ENCODE measurements at regions not wholly inside any gene's neighbourhood (a gene's known extent, or its start where the extent isn't known, plus 50 kb on each side); places are given as distances from the start of the nearest gene placed in this dataset.

GRCh38 chr3:30256474-30256873 is 349.9 kb upstream of the TGFBR2 start:
- H3K79me1 ChIP-seq (ENCODE audit: low read depth, low read length), result no peaks in the 10 kb centered on the region
- H3K27ac ChIP-seq (ENCODE audit: low read depth, low read length), result no peak overlapping the region
- ChIA-PET POLR2A (ENCODE audit: partially characterized antibody) (no interaction called here), CTCF (ENCODE audit: partially characterized antibody) (interaction anchor here (1.2 kb wide), 1 partner anchor 8 kb away, joined by 3 read pairs; no protein-coding TSS in a partner anchor)
- H4K91ac ChIP-seq (replicated peaks; ENCODE audit: insufficient read length, low read length), result no peak overlapping the region
- H2BK12ac ChIP-seq (ENCODE audit: low read depth, low read length), result no peak overlapping the region
- no peak overlapping the region for H3K9ac ChIP-seq (replicated peaks in 1 of 4; ENCODE audit: extremely low read depth in 1 of 4, low read depth in 3 of 4, low read length in 3 of 4)
- H2BK15ac ChIP-seq (ENCODE audit: low read length), result no peak overlapping the region
- WGBS, 2 experiments (ENCODE audit: extremely low coverage in 1 of 2, insufficient coverage in 1 of 2, insufficient read length in 1 of 2, insufficient replicate concordance in 2 of 2, low coverage in 1 of 2, low lambda C conversion rate in 2 of 2, missing lambda C conversion rate in 1 of 2), result 84% methylated on average over 1 of the region's 1 CpG; no CpG with 5 or more reads in 1 of the 2 experiments
- no peak overlapping the region for H3K56ac ChIP-seq (replicated peaks; ENCODE audit: insufficient read length, low read depth, low read length)
- peaks cover 0 to 11% (median 8%) of the 10 kb centered on the region in 4 experiments; a peak in 4 of 7 replicates for H3K4me1 ChIP-seq (replicated peaks in 1 of 4; ENCODE audit: control insufficient read depth in 3 of 4, insufficient read depth in 4 of 4, low read length in 3 of 4)
- no peaks in the 10 kb centered on the region for H3K27me3 ChIP-seq (replicated peaks in 1 of 4; ENCODE audit: control insufficient read depth in 3 of 4, extremely low read depth in 1 of 4, insufficient read depth in 3 of 4, low read length in 3 of 4)
- no peaks in the 10 kb centered on the region for H4K20me1 ChIP-seq (replicated peaks in 1 of 2; ENCODE audit: control insufficient read depth in 1 of 2, insufficient read depth in 2 of 2, low read length in 2 of 2)
- no peak overlapping the region for H3K4me3 ChIP-seq (ENCODE audit: extremely low read depth in 1 of 4, insufficient read depth in 2 of 4, low read depth in 3 of 4, low read length in 4 of 4)
- no peak overlapping the region for H2BK120ac ChIP-seq (replicated peaks; ENCODE audit: low read depth, low read length)
- no peak overlapping the region for H2AK5ac ChIP-seq (ENCODE audit: low read depth, low read length)
- FAIRE-seq (no peak), DNase-seq (ENCODE audit: low read depth in 1 of 2, low spot score in 2 of 2) (no peak)
- H3K18ac ChIP-seq (ENCODE audit: extremely low read depth, low read length), result no peak overlapping the region
- H4K8ac ChIP-seq (ENCODE audit: extremely low read depth, insufficient read depth, low read length), result no peak overlapping the region
- H3K4me2 ChIP-seq (ENCODE audit: insufficient read depth in 1 of 2, low read depth in 2 of 2, low read length in 2 of 2), result no peak overlapping the region
- no peak overlapping the region for H2BK5ac ChIP-seq (ENCODE audit: low read depth, low read length)
- H3K79me2 ChIP-seq (ENCODE audit: control insufficient read depth in 1 of 2, insufficient read depth in 2 of 2, low read length in 2 of 2), result no peaks in the 10 kb centered on the region
- no peaks in the 10 kb centered on the region for H3K23me2 ChIP-seq (ENCODE audit: low read depth, low read length)
- no peak overlapping the region for H3K23ac ChIP-seq (ENCODE audit: insufficient read length)
- H2BK20ac ChIP-seq (ENCODE audit: low read length), result no peak overlapping the region
- no peak overlapping the region for H4K5ac ChIP-seq (ENCODE audit: insufficient read length, low read depth, low read length)
- no peak overlapping the region for H3K14ac ChIP-seq (ENCODE audit: insufficient read length)
- TF ChIP-seq TAF1 (IDR thresholded peaks at IDR 0.05; ENCODE audit: low read depth, low read length) (no peak), TEAD4 (IDR thresholded peaks at IDR 0.05; ENCODE audit: low read depth, low read length) (peak; percentile 48; the same call in 1 of the 2 replicates)
- no peaks in the 10 kb centered on the region for H3K36me3 ChIP-seq (ENCODE audit: control insufficient read depth in 2 of 4, insufficient read depth in 4 of 4, low read length in 3 of 4)
- H3K4ac ChIP-seq (replicated peaks; ENCODE audit: insufficient read length, low read depth, low read length), result no peak overlapping the region
- H3K9me3 ChIP-seq (ENCODE audit: insufficient read depth in 2 of 2, low read depth in 1 of 2, low read length in 1 of 2), result peaks cover 0 to 8% of the 10 kb centered on the region in 2 experiments; a peak in 1 of 4 replicates
- H2AFZ ChIP-seq (ENCODE audit: low read length), result no peak overlapping the region
